Naive thymus-derived CD4-positive, alpha-beta T cell (primary cell): ENCODE measurements at regions not wholly inside any gene's neighbourhood (a gene's known extent, or its start where the extent isn't known, plus 50 kb on each side); places are given as distances from the start of the nearest gene placed in this dataset.

ENCODE experiments used
- ATAC-seq: fragments of 150-1000 bp; cut with Tn5 transposase; 2 replicates; pipeline ENCODE4 v1.10.0; 2021; ENCODE audit warnings: mild to moderate bottlenecking, moderate library complexity
- CTCF ChIA-PET: fragments of 350-600 bp; sonication (Branson Sonifier 250); formaldehyde crosslinking; loops from one replicate; lab custom pipeline; 2021; ENCODE audit warnings: antibody characterized with exemption; lab: Charles Lee
- POLR2A ChIA-PET: fragments of 350-600 bp; sonication (Branson Sonifier 250); formaldehyde crosslinking; loops from one replicate; lab custom pipeline; 2021; ENCODE audit warnings: antibody characterized with exemption, inconsistent platforms; lab: Charles Lee
- DNase-seq, 9 donors: peaks; one replicate each; pipeline versions ENCODE4 v3.0.0 to v3.0.0-alpha.2; 2020 to 2022; ENCODE audit warnings: mixed read lengths in 1 of 9
- H3K27ac ChIP-seq: one replicate; pipeline ENCODE4 v1.7.0; 2013; ENCODE audit warnings: mild to moderate bottlenecking, low read depth, low read length, moderate library complexity
- H3K27me3 ChIP-seq, 2 donors: one replicate each; pipeline ENCODE4 v1.7.0; 2013; ENCODE audit warnings: low read length in 2 of 2, mild to moderate bottlenecking in 2 of 2, moderate library complexity in 2 of 2; ENCODE audit not compliant: control insufficient read depth in 2 of 2, insufficient read depth in 2 of 2
- H3K36me3 ChIP-seq, 3 experiments: 1 replicate in 2 of 3; 2 replicates in 1 of 3; pipeline ENCODE4 v1.7.0; 2013; ENCODE audit warnings: low read length in 3 of 3, mild to moderate bottlenecking in 3 of 3, moderate library complexity in 1 of 3; ENCODE audit not compliant: insufficient read depth in 3 of 3, control insufficient read depth in 2 of 3
- H3K4me1 ChIP-seq, 2 donors: one replicate each; pipeline ENCODE4 v1.7.0; 2013; ENCODE audit warnings: low read length in 2 of 2, mild to moderate bottlenecking in 2 of 2, moderate library complexity in 1 of 2; ENCODE audit not compliant: control insufficient read depth in 2 of 2, insufficient read depth in 2 of 2
- H3K4me3 ChIP-seq: 2 replicates; pipeline ENCODE4 v1.7.0; 2013; ENCODE audit warnings: mild to moderate bottlenecking, low read length
- H3K9me3 ChIP-seq, 3 experiments: 1 replicate in 2 of 3; 2 replicates in 1 of 3; pipeline ENCODE4 v1.7.0; 2013; ENCODE audit warnings: low read length in 3 of 3; ENCODE audit not compliant: control insufficient read depth in 2 of 3
- H3K27ac Mint-ChIP-seq, 9 donors: one replicate each; pipeline ENCODE4 v1.8.0; 2020 to 2022; ENCODE audit warnings: mixed read lengths in 9 of 9, mild to moderate bottlenecking in 8 of 9, moderate library complexity in 5 of 9, inconsistent platforms in 2 of 9
- H3K27me3 Mint-ChIP-seq, 5 donors: one replicate each; pipeline ENCODE4 v1.8.0; 2021 to 2022; ENCODE audit warnings: mixed read lengths in 5 of 5, mild to moderate bottlenecking in 1 of 5
- H3K36me3 Mint-ChIP-seq, 5 donors: one replicate each; pipeline ENCODE4 v1.8.0; 2020 to 2022; ENCODE audit warnings: mixed read lengths in 5 of 5, mild to moderate bottlenecking in 3 of 5, inconsistent platforms in 1 of 5
- H3K4me1 Mint-ChIP-seq, 7 donors: one replicate each; pipeline ENCODE4 v1.8.0; 2020 to 2022; ENCODE audit warnings: mixed read lengths in 7 of 7, mild to moderate bottlenecking in 3 of 7, inconsistent platforms in 1 of 7
- H3K4me3 Mint-ChIP-seq, 10 donors: one replicate each; pipeline ENCODE4 v1.8.0; 2020 to 2022; ENCODE audit warnings: mild to moderate bottlenecking in 10 of 10, mixed read lengths in 10 of 10, moderate library complexity in 6 of 10, inconsistent platforms in 2 of 10
- H3K9me3 Mint-ChIP-seq, 11 donors: one replicate each; pipeline ENCODE4 v1.8.0; 2020 to 2022; ENCODE audit warnings: mixed read lengths in 11 of 11, mild to moderate bottlenecking in 4 of 11, inconsistent platforms in 1 of 11, moderate library complexity in 1 of 11
- intact Hi-C, 2 donors: fragments of 100-400 bp; cut with micrococcal nuclease; formaldehyde crosslinking; loops; one replicate each; pipeline ENCODE4 v1.15.1; 2023

GRCh38 chr11:105399511-105399910 is 210.4 kb upstream of the GRIA4 start:
- no peaks in the 10 kb centered on the region for H3K36me3 Mint-ChIP-seq
- no peak overlapping the region for H3K27ac ChIP-seq
- DNase-seq (no peak), ATAC-seq (no peak)
- no peaks in the 10 kb centered on the region for H3K4me1 Mint-ChIP-seq
- intact Hi-C loops = no loop called here
- H3K9me3 Mint-ChIP-seq = peaks cover 0 to 3% (median 0%) of the 10 kb centered on the region in 11 donors
- H3K9me3 ChIP-seq = no peaks in the 10 kb centered on the region
- ChIA-PET CTCF (no interaction called here), POLR2A (no interaction called here)
- H3K27me3 ChIP-seq = no peaks in the 10 kb centered on the region
- no peak overlapping the region for H3K4me3 ChIP-seq
- no peak overlapping the region for H3K4me3 Mint-ChIP-seq
- no peaks in the 10 kb centered on the region for H3K4me1 ChIP-seq
- H3K27me3 Mint-ChIP-seq = peaks cover 0 to 8% (median 0%) of the 10 kb centered on the region in 5 donors
- H3K36me3 ChIP-seq = no peaks in the 10 kb centered on the region
- H3K27ac Mint-ChIP-seq = no peak overlapping the region

DNA sequence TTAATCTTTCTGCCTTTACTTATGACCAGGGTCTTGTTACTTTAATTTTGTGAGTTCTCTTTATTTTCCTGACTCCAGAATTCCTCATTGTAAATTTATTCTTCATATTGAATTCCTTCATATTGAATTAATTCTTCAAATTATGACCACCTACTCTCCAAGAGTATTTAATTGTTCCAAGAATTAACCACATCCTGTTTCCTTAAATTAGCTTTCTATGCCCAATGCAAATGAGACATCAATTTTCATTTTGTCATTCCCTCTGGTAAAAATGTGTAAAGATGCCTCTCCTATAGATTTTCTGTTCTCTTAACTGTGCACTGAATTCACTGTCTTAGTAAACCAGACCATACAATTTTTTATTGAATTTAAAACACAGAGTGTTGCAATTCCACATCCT is 211.2 kb upstream of the GRIA4 start:
- no peak overlapping the region for H3K27ac ChIP-seq
- Mint-ChIP-seq H3K27me3 (peaks cover 0 to 8% (median 0%) of the 10 kb centered on the region in 5 donors), H3K36me3 (no peaks in the 10 kb centered on the region), H3K4me3 (no peak overlapping the region), H3K9me3 (peaks cover 0 to 3% (median 0%) of the 10 kb centered on the region in 11 donors), H3K4me1 (no peaks in the 10 kb centered on the region), H3K27ac (no peak overlapping the region)
- no peaks in the 10 kb centered on the region for H3K36me3 ChIP-seq
- no peaks in the 10 kb centered on the region for H3K27me3 ChIP-seq
- CTCF ChIA-PET = no interaction called here
- intact Hi-C loops = no loop called here
- POLR2A ChIA-PET = no interaction called here
- DNase-seq = no peak
- no peak for ATAC-seq
- H3K4me3 ChIP-seq = no peak overlapping the region
- no peaks in the 10 kb centered on the region for H3K4me1 ChIP-seq
- no peaks in the 10 kb centered on the region for H3K9me3 ChIP-seq

GRCh38 chr11:105393326-105393725 is 216.5 kb upstream of the GRIA4 start:
- Histone ChIP-seq H3K4me1 (no peaks in the 10 kb centered on the region), H3K27me3 (no peaks in the 10 kb centered on the region), H3K36me3 (no peaks in the 10 kb centered on the region), H3K27ac (no peak overlapping the region), H3K4me3 (no peak overlapping the region), H3K9me3 (no peaks in the 10 kb centered on the region)
- Mint-ChIP-seq H3K9me3 (no peaks in the 10 kb centered on the region), H3K4me3 (no peak overlapping the region), H3K27ac (no peak overlapping the region), H3K4me1 (no peaks in the 10 kb centered on the region), H3K36me3 (no peaks in the 10 kb centered on the region), H3K27me3 (no peaks in the 10 kb centered on the region)
- no peak for ATAC-seq
- intact Hi-C loops = loop anchor here in 1 of 2 donors (5.0 kb wide), 1 partner anchor 786 kb away; no protein-coding TSS in a partner anchor
- CTCF ChIA-PET = no interaction called here
- DNase-seq = no peak
- POLR2A ChIA-PET = no interaction called here

DNA sequence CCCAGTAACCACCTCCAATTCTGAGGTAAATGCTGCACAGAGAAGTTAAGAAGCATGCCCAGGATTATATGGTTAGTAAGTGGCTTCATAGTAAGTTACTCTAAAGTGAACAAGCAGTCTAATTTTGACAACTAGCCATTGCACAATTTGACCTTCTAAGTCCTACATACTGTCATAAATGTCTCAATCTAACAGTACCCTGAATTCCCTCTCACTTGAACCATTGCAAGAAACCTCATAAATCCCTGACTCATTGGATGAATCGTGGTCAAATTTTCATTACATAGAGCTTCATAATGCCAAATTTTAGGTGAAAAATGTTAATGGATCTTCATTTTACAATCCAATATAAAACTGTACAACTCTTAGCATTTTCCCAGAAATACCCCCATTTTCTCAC is 217.3 kb upstream of the GRIA4 start:
- no peaks in the 10 kb centered on the region for H3K4me1 ChIP-seq
- DNase-seq = no peak
- intact Hi-C loops = loop anchor here in 1 of 2 donors (5.0 kb wide), 1 partner anchor 785 kb away; no protein-coding TSS in a partner anchor
- H3K27me3 ChIP-seq = no peaks in the 10 kb centered on the region
- no peak for ATAC-seq
- CTCF ChIA-PET = no interaction called here
- H3K9me3 ChIP-seq = no peaks in the 10 kb centered on the region
- H3K27me3 Mint-ChIP-seq = no peaks in the 10 kb centered on the region
- H3K27ac ChIP-seq = no peak overlapping the region
- H3K27ac Mint-ChIP-seq = no peak overlapping the region
- no peaks in the 10 kb centered on the region for H3K4me1 Mint-ChIP-seq
- H3K4me3 Mint-ChIP-seq = no peak overlapping the region
- H3K4me3 ChIP-seq = no peak overlapping the region
- H3K36me3 Mint-ChIP-seq = no peaks in the 10 kb centered on the region
- H3K36me3 ChIP-seq = no peaks in the 10 kb centered on the region
- POLR2A ChIA-PET = no interaction called here
- H3K9me3 Mint-ChIP-seq = no peaks in the 10 kb centered on the region

DNA sequence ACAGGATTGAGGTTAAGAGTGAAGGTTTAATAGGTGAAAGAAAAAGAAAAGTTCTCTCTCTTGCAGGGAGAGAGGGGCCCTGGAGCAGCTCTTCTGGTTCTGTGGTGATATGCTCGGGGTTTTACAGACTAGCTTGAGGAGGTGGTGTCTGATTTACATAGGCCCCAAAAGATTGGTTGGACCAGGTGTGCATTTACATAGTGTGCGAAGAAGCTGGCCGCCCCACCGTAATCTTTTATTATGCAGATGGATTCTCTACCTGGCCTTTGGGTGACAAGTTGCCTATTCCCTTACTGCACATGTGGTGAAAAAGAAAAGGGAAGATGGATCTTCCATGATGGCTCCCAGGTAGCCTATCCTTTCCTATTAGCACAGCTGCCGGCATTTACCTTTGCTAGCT is 219.9 kb upstream of the GRIA4 start:
- no peak overlapping the region for H3K27ac Mint-ChIP-seq
- no peaks in the 10 kb centered on the region for H3K27me3 ChIP-seq
- H3K4me3 ChIP-seq = no peak overlapping the region
- no peaks in the 10 kb centered on the region for H3K4me1 ChIP-seq
- ChIA-PET CTCF (no interaction called here), POLR2A (no interaction called here)
- H3K9me3 ChIP-seq = no peaks in the 10 kb centered on the region
- H3K27ac ChIP-seq = no peak overlapping the region
- H3K4me1 Mint-ChIP-seq = no peaks in the 10 kb centered on the region
- ATAC-seq (no peak), DNase-seq (no peak)
- no peaks in the 10 kb centered on the region for H3K9me3 Mint-ChIP-seq
- no peak overlapping the region for H3K4me3 Mint-ChIP-seq
- intact Hi-C loops = loop anchor here in 1 of 2 donors (5.0 kb wide), 1 partner anchor 783 kb away; no protein-coding TSS in a partner anchor
- no peaks in the 10 kb centered on the region for H3K27me3 Mint-ChIP-seq
- no peaks in the 10 kb centered on the region for H3K36me3 ChIP-seq
- no peaks in the 10 kb centered on the region for H3K36me3 Mint-ChIP-seq

GRCh38 chr11:105388006-105388405 is 221.9 kb upstream of the GRIA4 start:
- H3K4me3 Mint-ChIP-seq = no peak overlapping the region
- no peaks in the 10 kb centered on the region for H3K36me3 Mint-ChIP-seq
- H3K27ac ChIP-seq = no peak overlapping the region
- no peaks in the 10 kb centered on the region for H3K9me3 ChIP-seq
- peaks cover 0 to 2% (median 0%) of the 10 kb centered on the region in 5 donors for H3K27me3 Mint-ChIP-seq
- DNase-seq (no peak), ATAC-seq (no peak)
- H3K4me1 ChIP-seq = no peaks in the 10 kb centered on the region
- no peaks in the 10 kb centered on the region for H3K36me3 ChIP-seq
- H3K4me1 Mint-ChIP-seq = no peaks in the 10 kb centered on the region
- H3K9me3 Mint-ChIP-seq = no peaks in the 10 kb centered on the region
- POLR2A ChIA-PET = no interaction called here
- no peak overlapping the region for H3K27ac Mint-ChIP-seq
- no peaks in the 10 kb centered on the region for H3K27me3 ChIP-seq
- intact Hi-C loops = no loop called here
- CTCF ChIA-PET = no interaction called here
- H3K4me3 ChIP-seq = no peak overlapping the region

DNA sequence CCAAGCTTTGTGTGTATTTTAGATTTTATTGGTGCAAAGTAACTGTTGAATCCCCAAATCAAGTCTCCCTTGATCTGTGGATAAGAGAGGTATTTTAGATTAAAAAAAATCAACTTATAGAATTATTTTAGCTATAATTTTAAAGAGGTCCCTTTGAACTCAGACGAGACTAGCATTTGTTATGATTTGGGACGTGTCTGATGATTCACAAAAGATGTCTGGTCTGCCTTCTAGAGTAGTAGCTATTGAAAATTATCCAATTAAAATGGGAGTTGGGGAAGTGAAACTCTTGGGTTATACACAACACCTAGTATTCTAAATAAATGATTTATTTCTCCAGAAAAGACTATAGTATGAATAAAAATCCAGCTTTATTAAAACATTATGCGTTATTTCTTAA is 227.9 kb upstream of the GRIA4 start:
- Mint-ChIP-seq H3K36me3 (no peaks in the 10 kb centered on the region), H3K27ac (no peak overlapping the region), H3K4me3 (no peak overlapping the region), H3K4me1 (no peaks in the 10 kb centered on the region), H3K27me3 (peaks cover 0 to 5% (median 0%) of the 10 kb centered on the region in 5 donors), H3K9me3 (peaks cover 0 to 1% (median 0%) of the 10 kb centered on the region in 11 donors)
- CTCF ChIA-PET = no interaction called here
- POLR2A ChIA-PET = no interaction called here
- no peak overlapping the region for H3K27ac ChIP-seq
- no peak overlapping the region for H3K4me3 ChIP-seq
- no peak for DNase-seq
- H3K9me3 ChIP-seq = no peaks in the 10 kb centered on the region
- no peaks in the 10 kb centered on the region for H3K27me3 ChIP-seq
- no peaks in the 10 kb centered on the region for H3K4me1 ChIP-seq
- no peak for ATAC-seq
- intact Hi-C loops = no loop called here
- no peaks in the 10 kb centered on the region for H3K36me3 ChIP-seq
